ENCODE measurements at regions not wholly inside any gene's neighbourhood (a gene's known extent, or its start where the extent isn't known, plus 50 kb on each side); places are given as distances from the start of the nearest gene placed in this dataset.

DNA sequence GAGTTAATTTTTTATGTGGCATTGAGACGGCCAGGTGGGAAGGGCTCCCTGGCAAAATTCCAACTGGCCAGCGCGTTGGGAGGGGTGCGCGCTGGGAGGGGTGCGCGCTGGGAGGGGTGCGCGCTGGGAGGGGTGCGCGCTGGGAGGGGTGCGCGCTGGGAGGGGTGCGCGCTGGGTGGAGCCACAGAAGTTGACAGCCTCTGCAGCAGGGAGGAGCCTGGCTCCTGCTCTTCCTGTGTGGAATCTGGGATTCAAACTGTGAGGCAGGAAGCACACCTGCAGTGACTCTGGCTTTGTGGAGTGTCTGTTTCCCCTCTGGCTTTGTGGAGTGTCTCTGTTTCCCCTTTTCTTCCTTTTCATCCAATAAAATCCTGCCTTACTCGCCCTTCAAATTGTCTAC, 147.9 kb upstream of the CBLN2 start:
- ATAC-seq (replicated peaks in 1 of 2) = no peak
- Mint-ChIP-seq H3K27me3 (ENCODE audit: low read depth) (no peaks in the 10 kb centered on the region), H3K9me3 (no peaks in the 10 kb centered on the region), H3K4me3 (no peak overlapping the region), H3K36me3 (ENCODE audit: insufficient read depth in 2 of 2) (no peaks in the 10 kb centered on the region), H3K4me1 (ENCODE audit: low read depth) (no peaks in the 10 kb centered on the region), H3K27ac (no peak overlapping the region)
- no peak for DNase-seq

DNA sequence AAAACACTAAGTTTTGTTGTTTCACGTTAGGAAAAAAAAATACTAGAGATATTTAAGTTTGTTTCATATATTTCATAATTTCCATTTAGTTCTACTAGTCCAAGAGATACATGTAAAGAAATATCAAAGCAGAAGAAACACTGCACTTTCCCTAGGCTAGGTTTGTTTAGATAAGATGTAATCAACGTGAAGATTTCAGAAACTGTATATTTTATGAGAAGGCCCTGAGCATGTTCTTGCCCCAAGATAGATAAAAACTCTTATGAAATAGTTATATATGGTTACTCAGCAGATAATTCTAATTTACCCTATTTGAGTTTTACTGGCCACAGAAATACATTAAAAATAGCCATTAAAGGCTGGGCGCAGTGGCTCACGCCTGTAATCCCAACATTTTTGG, 143.6 kb upstream of the CBLN2 start:
- ATAC-seq (replicated peaks in 1 of 2) (no peak), DNase-seq (no peak)
- Mint-ChIP-seq H3K36me3 (ENCODE audit: insufficient read depth in 2 of 2) (no peaks in the 10 kb centered on the region), H3K9me3 (no peaks in the 10 kb centered on the region), H3K4me3 (no peak overlapping the region), H3K4me1 (ENCODE audit: low read depth) (no peaks in the 10 kb centered on the region), H3K27ac (no peak overlapping the region), H3K27me3 (ENCODE audit: low read depth) (no peaks in the 10 kb centered on the region)

DNA sequence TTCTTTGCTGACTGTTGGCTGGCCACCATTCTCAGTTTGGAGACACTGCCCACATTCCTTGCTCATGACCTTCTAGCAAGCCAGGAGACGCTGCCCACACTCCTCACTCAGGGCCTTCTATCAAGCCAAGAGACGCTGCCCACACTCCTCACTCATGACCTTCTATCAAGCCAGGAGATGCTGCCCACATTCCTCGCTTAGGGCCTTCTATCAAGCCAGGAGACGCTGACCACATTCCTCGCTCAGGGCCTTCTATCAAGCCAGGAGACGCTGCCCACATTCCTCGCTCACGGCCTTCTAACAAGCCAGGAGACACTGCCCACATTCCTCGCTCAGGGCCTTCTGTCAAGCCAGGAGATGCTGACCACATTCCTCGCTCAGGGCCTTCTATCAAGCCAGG, 131.3 kb upstream of the CBLN2 start:
- no peak for DNase-seq
- no peaks in the 10 kb centered on the region for H3K9me3 Mint-ChIP-seq
- ATAC-seq (replicated peaks in 1 of 2) = no peak
- H3K4me3 Mint-ChIP-seq = no peak overlapping the region
- H3K36me3 Mint-ChIP-seq (ENCODE audit: insufficient read depth in 2 of 2) = no peaks in the 10 kb centered on the region
- no peaks in the 10 kb centered on the region for H3K4me1 Mint-ChIP-seq (ENCODE audit: low read depth)
- no peaks in the 10 kb centered on the region for H3K27me3 Mint-ChIP-seq (ENCODE audit: low read depth)
- no peak overlapping the region for H3K27ac Mint-ChIP-seq

DNA sequence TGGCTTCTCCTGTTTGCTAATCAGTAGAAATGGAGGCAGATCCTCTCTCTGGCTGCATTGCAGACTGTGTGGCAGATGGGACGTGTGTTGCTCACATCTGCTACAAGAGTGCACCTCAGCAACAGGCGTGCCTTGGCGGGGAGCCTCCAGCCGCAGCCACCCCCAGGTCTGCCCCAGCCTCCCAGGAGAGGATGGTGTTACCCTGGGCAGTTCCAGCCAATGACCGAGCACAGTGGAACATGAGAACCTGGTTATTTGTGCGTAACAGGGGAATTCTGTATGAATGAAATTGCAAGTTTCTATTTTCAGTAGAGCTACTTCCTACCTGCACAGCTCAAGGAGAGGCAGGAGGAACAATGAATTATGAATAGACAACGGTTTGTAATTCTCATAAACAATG, 130.6 kb upstream of the CBLN2 start:
- no peaks in the 10 kb centered on the region for H3K9me3 Mint-ChIP-seq
- no peaks in the 10 kb centered on the region for H3K27me3 Mint-ChIP-seq (ENCODE audit: low read depth)
- no peaks in the 10 kb centered on the region for H3K4me1 Mint-ChIP-seq (ENCODE audit: low read depth)
- no peak overlapping the region for H3K27ac Mint-ChIP-seq
- H3K36me3 Mint-ChIP-seq (ENCODE audit: insufficient read depth in 2 of 2) = no peaks in the 10 kb centered on the region
- DNase-seq (no peak), ATAC-seq (replicated peaks in 1 of 2) (no peak)
- no peak overlapping the region for H3K4me3 Mint-ChIP-seq

DNA sequence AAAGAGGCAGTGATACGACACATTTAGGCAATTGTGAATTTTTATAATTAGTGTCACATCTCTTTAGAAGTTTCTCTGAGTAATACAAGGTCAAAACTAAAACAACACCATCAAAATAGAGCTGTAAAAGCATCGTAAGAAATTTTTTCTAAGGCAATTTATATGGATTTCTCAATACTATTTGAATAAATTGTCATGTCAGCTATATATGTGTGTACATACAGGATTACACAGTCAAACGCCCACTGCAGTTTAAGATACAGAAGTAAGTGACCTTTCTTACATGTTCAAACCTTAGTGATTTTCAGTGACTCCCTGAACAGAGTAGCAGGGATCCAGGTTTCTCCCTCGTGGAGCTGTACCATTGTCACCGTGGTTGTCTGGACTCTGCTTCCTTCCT, 129.1 kb upstream of the CBLN2 start:
- Mint-ChIP-seq H3K9me3 (no peaks in the 10 kb centered on the region), H3K27ac (no peak overlapping the region), H3K4me3 (no peak overlapping the region), H3K36me3 (ENCODE audit: insufficient read depth in 2 of 2) (no peaks in the 10 kb centered on the region), H3K4me1 (ENCODE audit: low read depth) (no peaks in the 10 kb centered on the region), H3K27me3 (ENCODE audit: low read depth) (no peaks in the 10 kb centered on the region)
- DNase-seq (no peak), ATAC-seq (replicated peaks in 1 of 2) (no peak)

DNA sequence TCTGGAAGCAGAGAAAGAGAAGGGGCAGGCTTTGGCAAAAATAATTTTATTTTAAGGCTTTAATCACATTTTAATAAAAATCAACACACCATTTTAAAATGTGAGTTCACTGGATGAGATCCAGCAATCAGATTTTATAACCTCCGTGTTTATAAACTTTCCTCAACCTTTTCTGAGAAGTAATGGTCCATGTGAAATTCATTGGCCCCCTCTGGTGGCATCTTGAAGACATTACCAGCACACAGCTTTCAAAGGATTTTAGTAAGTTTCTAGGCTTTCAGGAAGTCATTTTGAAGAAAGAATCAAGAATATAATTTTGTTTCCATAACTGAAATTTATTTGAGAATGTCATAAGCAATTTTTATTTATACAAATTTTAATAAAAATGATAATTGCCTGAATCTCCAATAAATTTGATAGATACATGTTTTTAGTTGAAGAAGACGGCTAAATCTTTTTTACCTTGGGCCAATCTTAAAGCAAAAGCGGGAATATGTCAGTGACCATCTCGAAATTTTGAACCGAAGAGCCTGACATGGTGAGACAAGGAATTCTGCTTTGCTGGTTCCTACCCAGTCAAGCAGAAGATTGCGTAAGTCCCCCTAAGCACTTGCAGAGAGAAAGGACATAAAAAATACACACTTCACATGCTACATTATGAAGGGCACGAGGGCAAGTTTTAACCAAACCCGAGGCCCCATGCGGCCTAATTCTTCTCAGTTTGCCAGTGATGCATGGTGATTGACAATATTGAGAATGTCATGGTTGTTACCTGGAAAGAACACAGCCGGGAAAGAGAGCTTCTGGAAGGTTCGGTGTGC, 128.4 kb upstream of the CBLN2 start:
- no peak for ATAC-seq (replicated peaks in 1 of 2)
- H3K4me1 Mint-ChIP-seq (ENCODE audit: low read depth) = no peaks in the 10 kb centered on the region
- H3K27ac Mint-ChIP-seq = no peak overlapping the region
- H3K4me3 Mint-ChIP-seq = no peak overlapping the region
- H3K9me3 Mint-ChIP-seq = no peaks in the 10 kb centered on the region
- H3K36me3 Mint-ChIP-seq (ENCODE audit: insufficient read depth in 2 of 2) = no peaks in the 10 kb centered on the region
- DNase-seq = peak in 1 of 2 donors; percentile 8
- H3K27me3 Mint-ChIP-seq (ENCODE audit: low read depth) = no peaks in the 10 kb centered on the region

DNA sequence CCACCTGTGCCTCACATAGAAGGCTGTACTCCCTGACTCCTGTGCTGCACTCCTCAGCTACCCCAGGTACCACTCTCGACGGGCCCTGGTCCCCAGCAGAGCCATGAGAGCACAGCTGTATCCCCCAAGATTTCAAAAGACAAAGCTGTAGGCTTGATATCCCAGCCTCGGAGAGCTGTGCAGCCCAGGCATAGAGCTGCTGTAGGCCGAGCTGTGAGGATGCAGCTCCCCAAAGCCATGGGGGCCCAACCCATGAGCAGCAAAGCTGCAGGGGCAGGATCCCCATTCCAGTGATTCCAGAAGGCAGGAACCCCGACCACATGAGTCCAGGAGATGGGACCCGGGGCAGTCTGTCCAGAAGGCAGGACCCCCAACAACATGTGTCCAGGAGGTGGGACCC, 123.8 kb upstream of the CBLN2 start:
- no peak for ATAC-seq (replicated peaks in 1 of 2)
- Mint-ChIP-seq H3K27ac (no peak overlapping the region), H3K4me3 (no peak overlapping the region), H3K4me1 (ENCODE audit: low read depth) (no peaks in the 10 kb centered on the region), H3K36me3 (ENCODE audit: insufficient read depth in 2 of 2) (no peaks in the 10 kb centered on the region), H3K9me3 (no peaks in the 10 kb centered on the region), H3K27me3 (ENCODE audit: low read depth) (no peaks in the 10 kb centered on the region)
- no peak for DNase-seq

DNA sequence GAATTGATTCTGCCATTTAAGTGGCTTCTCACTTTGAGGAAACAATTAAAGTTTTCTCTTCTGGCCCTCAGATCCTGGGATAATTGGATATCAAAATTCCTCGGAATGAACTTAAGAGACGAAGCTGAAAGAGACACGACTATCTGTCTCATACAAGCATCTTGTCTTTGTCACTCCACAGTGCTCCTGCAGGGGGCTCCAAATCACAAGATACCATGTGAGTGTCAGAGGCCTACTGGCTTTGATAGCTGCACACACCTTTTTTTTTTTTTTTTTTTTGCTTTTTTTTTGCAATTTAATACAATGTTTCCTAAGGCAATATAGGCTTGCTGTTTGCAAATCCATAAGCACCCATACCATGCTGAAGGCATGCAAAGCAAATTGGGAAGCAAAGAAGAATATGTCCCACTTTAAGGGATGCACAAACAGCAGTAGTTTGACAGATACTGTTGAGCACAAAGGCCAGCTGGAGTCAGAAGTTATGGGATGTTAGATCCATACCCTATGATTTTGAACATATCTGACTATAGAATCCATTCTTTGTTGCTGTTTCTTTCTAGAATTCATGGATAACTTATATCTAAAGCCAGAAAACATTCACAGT, 109.0 kb upstream of the CBLN2 start:
- DNase-seq (peak; percentile 25 to 51), ATAC-seq (replicated peaks in 1 of 2) (no peak)
- Mint-ChIP-seq H3K9me3 (peaks cover 2 to 5% of the 10 kb centered on the region in 2 donors), H3K4me1 (ENCODE audit: low read depth) (no peaks in the 10 kb centered on the region), H3K27ac (no peak overlapping the region), H3K4me3 (no peak overlapping the region), H3K36me3 (ENCODE audit: insufficient read depth in 2 of 2) (no peaks in the 10 kb centered on the region), H3K27me3 (ENCODE audit: low read depth) (no peaks in the 10 kb centered on the region)

DNA sequence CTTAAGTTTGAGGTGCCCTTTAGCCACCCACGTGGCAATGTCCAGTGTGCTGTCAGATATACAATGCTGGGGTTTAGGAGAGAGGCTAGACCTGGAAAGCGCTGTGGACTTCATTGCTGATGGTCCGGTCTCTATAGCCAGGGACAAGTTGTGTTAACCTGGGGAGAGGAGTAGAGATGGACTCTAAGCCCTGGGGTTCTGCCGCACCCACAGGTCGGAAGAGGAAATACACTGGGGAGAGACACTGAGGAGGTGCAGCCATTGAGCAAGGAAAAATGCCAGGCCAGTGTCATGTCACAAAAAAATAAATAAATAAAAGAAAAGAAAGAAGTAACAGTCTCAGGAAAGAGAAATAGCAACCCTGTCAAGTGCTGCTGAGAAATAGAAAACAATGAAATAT, 106.9 kb upstream of the CBLN2 start:
- H3K27me3 Mint-ChIP-seq (ENCODE audit: low read depth) = no peaks in the 10 kb centered on the region
- peaks cover 2% of the 10 kb centered on the region in 2 donors for H3K9me3 Mint-ChIP-seq
- H3K36me3 Mint-ChIP-seq (ENCODE audit: insufficient read depth in 2 of 2) = no peaks in the 10 kb centered on the region
- ATAC-seq (replicated peaks in 1 of 2) (no peak), DNase-seq (no peak)
- no peaks in the 10 kb centered on the region for H3K4me1 Mint-ChIP-seq (ENCODE audit: low read depth)
- no peak overlapping the region for H3K4me3 Mint-ChIP-seq
- no peak overlapping the region for H3K27ac Mint-ChIP-seq

DNA sequence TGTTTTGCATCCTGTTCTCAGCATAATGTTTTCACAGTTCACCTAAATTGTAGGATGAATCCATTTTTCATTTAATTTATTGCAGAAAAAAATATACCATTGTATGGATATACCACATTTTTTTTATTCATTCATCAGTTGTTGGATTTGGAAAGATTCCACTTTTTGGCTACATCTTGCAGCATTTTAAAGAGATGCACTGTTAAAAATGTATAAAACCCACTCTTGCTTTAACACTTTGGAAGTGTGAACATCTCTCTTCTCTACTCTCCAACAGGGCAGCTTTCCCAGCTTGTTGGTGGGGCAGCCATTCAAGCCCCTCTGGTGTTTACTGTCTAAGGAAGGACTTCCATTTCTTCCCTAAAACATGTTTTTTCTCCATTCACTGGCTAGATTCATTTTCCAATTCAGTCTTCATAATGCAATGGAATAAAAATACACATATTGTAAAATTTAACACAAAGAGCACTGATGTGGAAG, 104.4 kb upstream of the CBLN2 start:
- Mint-ChIP-seq H3K9me3 (peaks cover 0 to 1% of the 10 kb centered on the region in 2 donors), H3K4me1 (ENCODE audit: low read depth) (no peaks in the 10 kb centered on the region), H3K36me3 (ENCODE audit: insufficient read depth in 2 of 2) (no peaks in the 10 kb centered on the region), H3K4me3 (no peak overlapping the region), H3K27ac (no peak overlapping the region), H3K27me3 (ENCODE audit: low read depth) (no peaks in the 10 kb centered on the region)
- DNase-seq (no peak), ATAC-seq (replicated peaks in 1 of 2) (no peak)

DNA sequence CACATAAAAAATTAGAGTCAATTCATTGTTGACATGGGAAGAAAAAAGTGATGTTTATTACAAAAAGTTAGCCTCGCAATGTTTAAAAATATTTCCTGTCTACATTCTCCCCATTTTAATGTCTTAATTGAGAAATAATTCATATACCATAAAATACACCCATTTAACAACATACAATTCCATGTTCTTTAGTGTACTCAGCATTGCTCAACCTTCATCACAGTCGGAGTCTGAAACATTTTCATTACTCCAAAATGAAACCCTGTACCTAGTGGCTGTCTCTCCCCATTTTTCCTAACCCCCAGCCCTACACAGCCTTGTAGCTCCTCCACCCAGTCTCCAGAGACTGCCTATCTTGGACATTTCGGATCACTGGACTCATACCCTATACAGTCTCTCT, 103.9 kb upstream of the CBLN2 start:
- H3K36me3 Mint-ChIP-seq (ENCODE audit: insufficient read depth in 2 of 2) = no peaks in the 10 kb centered on the region
- ATAC-seq (replicated peaks in 1 of 2) = no peak
- peaks cover 0 to 1% of the 10 kb centered on the region in 2 donors for H3K9me3 Mint-ChIP-seq

DNA sequence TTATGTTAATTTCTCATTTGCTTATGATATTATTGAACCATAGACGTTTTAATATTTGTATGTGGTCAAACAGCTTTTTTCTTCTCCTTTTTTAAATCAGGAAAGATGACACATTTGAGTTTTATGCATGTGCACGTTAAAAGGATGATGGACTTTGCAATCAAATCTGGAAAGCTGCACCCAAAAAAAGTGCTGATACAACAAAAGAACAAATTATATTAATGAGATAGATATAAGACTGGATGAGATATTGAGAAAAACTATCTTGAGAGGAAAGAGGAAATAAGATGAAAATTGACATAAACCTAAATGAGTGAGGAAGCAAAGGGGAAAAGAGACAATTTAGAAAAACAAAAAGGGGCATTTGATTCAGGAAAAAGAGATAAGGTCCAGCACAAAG, 96.4 kb upstream of the CBLN2 start:
- no peak for DNase-seq
- Mint-ChIP-seq H3K9me3 (peaks cover 2 to 6% of the 10 kb centered on the region in 2 donors), H3K27ac (no peak overlapping the region), H3K4me1 (ENCODE audit: low read depth) (no peaks in the 10 kb centered on the region), H3K36me3 (ENCODE audit: insufficient read depth in 2 of 2) (no peaks in the 10 kb centered on the region), H3K27me3 (ENCODE audit: low read depth) (no peaks in the 10 kb centered on the region), H3K4me3 (no peak overlapping the region)
- ATAC-seq (replicated peaks in 1 of 2) = no peak

More for the DNA sequence above, 103.9 kb upstream of the CBLN2 start:
- Mint-ChIP-seq H3K27ac (no peak overlapping the region), H3K4me3 (no peak overlapping the region), H3K27me3 (ENCODE audit: low read depth) (no peaks in the 10 kb centered on the region), H3K4me1 (ENCODE audit: low read depth) (no peaks in the 10 kb centered on the region)
- no peak for DNase-seq

DNA sequence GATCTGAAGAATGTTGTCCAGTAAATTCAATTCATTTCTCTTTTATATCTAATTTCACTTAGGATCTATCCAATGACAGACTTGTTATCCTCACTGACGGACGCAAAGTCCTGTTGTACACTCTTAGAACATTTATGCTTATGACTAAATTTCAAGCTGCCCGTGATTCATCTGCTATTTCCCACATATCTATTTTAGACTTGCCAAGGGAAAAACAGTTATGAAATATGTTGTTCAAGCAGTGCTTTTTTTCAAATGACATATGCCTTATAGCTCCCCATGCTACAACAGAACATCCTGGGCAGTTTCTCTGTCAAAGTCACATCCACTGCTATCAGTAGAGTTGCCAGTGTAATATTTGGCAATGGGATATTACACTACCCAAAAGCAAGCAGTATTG, 94.2 kb upstream of the CBLN2 start:
- no peak overlapping the region for H3K4me3 Mint-ChIP-seq
- no peaks in the 10 kb centered on the region for H3K36me3 Mint-ChIP-seq (ENCODE audit: insufficient read depth in 2 of 2)
- no peaks in the 10 kb centered on the region for H3K27me3 Mint-ChIP-seq (ENCODE audit: low read depth)
- peaks cover 2 to 4% of the 10 kb centered on the region in 2 donors for H3K9me3 Mint-ChIP-seq
- no peaks in the 10 kb centered on the region for H3K4me1 Mint-ChIP-seq (ENCODE audit: low read depth)
- DNase-seq (no peak), ATAC-seq (replicated peaks in 1 of 2) (no peak)
- H3K27ac Mint-ChIP-seq = no peak overlapping the region

DNA sequence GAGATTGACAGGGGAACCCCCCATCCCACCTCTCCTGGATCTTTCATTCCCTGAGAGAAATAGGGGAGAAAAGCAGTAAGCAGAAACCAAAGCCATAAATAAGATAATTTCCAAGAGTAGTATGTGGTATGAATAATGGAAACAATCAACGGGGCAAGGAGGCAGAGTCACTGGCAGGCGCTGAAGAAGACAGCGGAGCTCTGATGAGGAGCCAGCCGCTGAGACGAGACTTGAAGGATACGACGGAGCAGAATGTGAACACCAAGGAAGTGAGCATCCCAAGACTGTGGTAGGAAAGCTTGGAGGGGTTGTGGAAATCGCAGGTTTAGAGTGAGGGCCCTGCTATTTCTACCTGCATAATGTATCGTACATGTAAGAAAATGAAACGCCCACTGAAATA, 93.6 kb upstream of the CBLN2 start:
- Mint-ChIP-seq H3K4me1 (ENCODE audit: low read depth) (no peaks in the 10 kb centered on the region), H3K4me3 (no peak overlapping the region), H3K9me3 (peaks cover 2 to 4% of the 10 kb centered on the region in 2 donors), H3K27me3 (ENCODE audit: low read depth) (no peaks in the 10 kb centered on the region), H3K36me3 (ENCODE audit: insufficient read depth in 2 of 2) (no peaks in the 10 kb centered on the region), H3K27ac (no peak overlapping the region)
- no peak for DNase-seq
- ATAC-seq (replicated peaks in 1 of 2) = no peak

Measured in activated T-cell treated with anti-CD3 and anti-CD28 coated beads, Interleukin-2, amount 50 U/mL, for 72 hours (primary cell).